ENCODE measurements at regions not wholly inside any gene's neighbourhood (a gene's known extent, or its start where the extent isn't known, plus 50 kb on each side); places are given as distances from the start of the nearest gene placed in this dataset.
A peak's percentile ranks its signal among the peaks of the same experiment; 100 is the strongest.

DNA sequence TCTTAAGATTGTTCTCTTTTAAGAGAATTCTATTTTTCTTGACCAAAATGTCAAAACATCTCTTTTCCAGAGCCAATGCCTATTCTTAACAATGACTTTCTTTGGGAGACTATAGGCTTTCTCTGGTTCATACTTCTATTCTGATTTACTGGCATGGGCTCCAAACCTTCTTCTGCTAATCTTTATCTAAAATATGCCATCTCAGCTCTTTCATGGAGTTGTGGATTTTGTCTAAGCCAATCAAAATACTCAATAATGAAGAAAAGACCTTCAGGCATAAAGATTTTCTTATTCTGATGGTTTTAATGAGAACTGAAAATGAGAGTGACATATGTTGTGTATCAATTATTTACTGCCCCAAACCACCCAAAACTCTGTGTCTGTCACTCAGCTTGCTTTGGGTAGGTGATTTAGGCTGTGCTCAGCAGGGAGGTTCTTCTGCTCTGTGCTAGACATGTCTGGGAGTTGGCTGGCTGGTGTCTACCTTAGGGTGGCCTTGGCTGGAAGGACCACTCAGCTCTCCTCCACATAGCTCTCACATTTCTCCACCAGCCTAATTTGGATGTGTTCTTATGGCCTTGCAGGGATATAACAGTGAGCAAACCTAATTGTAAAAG is 270.8 kb downstream of the PRDM2 start:
- DNase-seq (ENCODE audit: low read depth) = no peak
- H3K4me3 ChIP-seq (ENCODE audit: control insufficient read depth, low read depth, low read length) = no peak overlapping the region
- TF ChIP-seq, protein P1, sequence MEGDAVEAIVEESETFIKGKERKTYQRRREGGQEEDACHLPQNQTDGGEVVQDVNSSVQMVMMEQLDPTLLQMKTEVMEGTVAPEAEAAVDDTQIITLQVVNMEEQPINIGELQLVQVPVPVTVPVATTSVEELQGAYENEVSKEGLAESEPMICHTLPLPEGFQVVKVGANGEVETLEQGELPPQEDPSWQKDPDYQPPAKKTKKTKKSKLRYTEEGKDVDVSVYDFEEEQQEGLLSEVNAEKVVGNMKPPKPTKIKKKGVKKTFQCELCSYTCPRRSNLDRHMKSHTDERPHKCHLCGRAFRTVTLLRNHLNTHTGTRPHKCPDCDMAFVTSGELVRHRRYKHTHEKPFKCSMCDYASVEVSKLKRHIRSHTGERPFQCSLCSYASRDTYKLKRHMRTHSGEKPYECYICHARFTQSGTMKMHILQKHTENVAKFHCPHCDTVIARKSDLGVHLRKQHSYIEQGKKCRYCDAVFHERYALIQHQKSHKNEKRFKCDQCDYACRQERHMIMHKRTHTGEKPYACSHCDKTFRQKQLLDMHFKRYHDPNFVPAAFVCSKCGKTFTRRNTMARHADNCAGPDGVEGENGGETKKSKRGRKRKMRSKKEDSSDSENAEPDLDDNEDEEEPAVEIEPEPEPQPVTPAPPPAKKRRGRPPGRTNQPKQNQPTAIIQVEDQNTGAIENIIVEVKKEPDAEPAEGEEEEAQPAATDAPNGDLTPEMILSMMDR (conservative IDR thresholded peaks at IDR 0.05; ENCODE audit: control insufficient read depth, insufficient read depth, low read depth, low read length) = no peak

GRCh38 chr1:13976485-13976884 is 276.5 kb downstream of the PRDM2 start:
- DNase-seq (ENCODE audit: low read depth) = no peak
- H3K4me3 ChIP-seq (ENCODE audit: control insufficient read depth, low read depth, low read length) = no peak overlapping the region
- TF ChIP-seq, protein P1 (conservative IDR thresholded peaks at IDR 0.05; ENCODE audit: control insufficient read depth, insufficient read depth, low read depth, low read length) = no peak

DNA sequence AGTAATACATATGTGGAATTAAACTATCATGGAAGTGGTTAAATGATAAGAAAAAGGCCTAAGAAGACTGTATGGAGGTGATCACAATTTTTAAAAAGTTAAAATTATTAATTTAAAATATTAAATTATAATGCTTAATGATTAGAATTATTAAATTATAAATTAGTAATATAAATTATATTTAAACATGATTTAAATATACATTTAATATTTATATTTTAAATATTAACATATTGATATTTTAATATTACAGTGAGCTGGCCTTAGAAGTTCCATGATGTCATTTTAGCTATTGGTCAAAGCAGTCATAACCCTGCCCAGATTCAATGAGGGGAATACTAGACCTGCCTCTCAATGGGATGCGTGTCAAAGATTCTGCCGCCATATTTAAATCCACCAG is 281.2 kb downstream of the PRDM2 start:
- no peak overlapping the region for H3K4me3 ChIP-seq (ENCODE audit: control insufficient read depth, low read depth, low read length)
- TF ChIP-seq, protein P1 (conservative IDR thresholded peaks at IDR 0.05; ENCODE audit: control insufficient read depth, insufficient read depth, low read depth, low read length) = no peak
- no peak for DNase-seq (ENCODE audit: low read depth)

GRCh38 chr1:13983393-13983792 is 283.4 kb downstream of the PRDM2 start:
- H3K4me3 ChIP-seq (ENCODE audit: control insufficient read depth, low read depth, low read length) = no peak overlapping the region
- TF ChIP-seq, protein P1 (conservative IDR thresholded peaks at IDR 0.05; ENCODE audit: control insufficient read depth, insufficient read depth, low read depth, low read length) = no peak
- no peak for DNase-seq (ENCODE audit: low read depth)

- no peak for DNase-seq (ENCODE audit: low read depth)
- TF ChIP-seq, protein P1 (conservative IDR thresholded peaks at IDR 0.05; ENCODE audit: control insufficient read depth, insufficient read depth, low read depth, low read length) = no peak
- no peak overlapping the region for H3K4me3 ChIP-seq (ENCODE audit: control insufficient read depth, low read depth, low read length)
Measured at GRCh38 chr1:13990939-13991338, 291.0 kb downstream of the PRDM2 start.

GRCh38 chr1:13992489-13993285 is 292.7 kb downstream of the PRDM2 start:
- peak; percentile 7 for DNase-seq (ENCODE audit: low read depth)
- TF ChIP-seq, protein P1 (conservative IDR thresholded peaks at IDR 0.05; ENCODE audit: control insufficient read depth, insufficient read depth, low read depth, low read length) = no peak
- H3K4me3 ChIP-seq (ENCODE audit: control insufficient read depth, low read depth, low read length) = no peak overlapping the region
